ENCODE measurements at regions not wholly inside any gene's neighbourhood (a gene's known extent, or its start where the extent isn't known, plus 50 kb on each side); places are given as distances from the start of the nearest gene placed in this dataset.

DNA sequence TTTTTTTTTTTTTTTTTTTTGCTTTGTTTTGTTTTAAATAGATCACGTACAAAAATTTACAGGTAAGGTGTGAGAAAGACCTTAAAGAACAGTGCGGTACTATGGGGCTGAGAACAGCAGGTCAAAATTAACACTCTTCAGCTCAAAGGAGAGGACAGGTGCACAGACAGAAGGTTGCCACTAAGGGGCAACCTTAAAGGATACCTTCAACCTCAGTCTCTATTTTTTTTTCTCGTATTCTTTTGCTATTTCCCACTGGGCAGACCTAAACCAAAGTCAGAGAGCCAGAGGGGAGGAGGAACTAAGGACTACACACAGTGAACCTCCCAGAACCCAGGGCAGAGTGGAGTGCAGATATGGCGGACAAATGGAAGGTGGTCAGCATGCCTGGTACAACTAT is 1984.3 kb upstream of the IGFBP7 start:
- Histone ChIP-seq H3K27ac (ENCODE audit: low read depth, low read length) (no peak overlapping the region), H3K27me3 (replicated peaks in 1 of 4; ENCODE audit: control insufficient read depth in 3 of 4, extremely low read depth in 1 of 4, insufficient read depth in 3 of 4, low read length in 3 of 4) (no peaks in the 10 kb centered on the region; a peak in 1 of 7 replicates), H3K4me3 (ENCODE audit: extremely low read depth in 1 of 4, insufficient read depth in 2 of 4, low read depth in 3 of 4, low read length in 4 of 4) (no peak overlapping the region), H3K14ac (ENCODE audit: insufficient read length) (no peak overlapping the region), H3K4ac (replicated peaks; ENCODE audit: insufficient read length, low read depth, low read length) (no peak overlapping the region), H4K20me1 (replicated peaks in 1 of 2; ENCODE audit: control insufficient read depth in 1 of 2, insufficient read depth in 2 of 2, low read length in 2 of 2) (no peaks in the 10 kb centered on the region), H3K56ac (replicated peaks; ENCODE audit: insufficient read length, low read depth, low read length) (no peak overlapping the region), H3K23ac (ENCODE audit: insufficient read length) (no peak overlapping the region), H3K9ac (replicated peaks in 1 of 4; ENCODE audit: extremely low read depth in 1 of 4, low read depth in 3 of 4, low read length in 3 of 4) (no peak overlapping the region), H3K4me1 (replicated peaks in 1 of 4; ENCODE audit: control insufficient read depth in 3 of 4, insufficient read depth in 4 of 4, low read length in 3 of 4) (peaks cover 0 to 7% (median 2%) of the 10 kb centered on the region in 4 experiments; a peak in 3 of 7 replicates), H2BK20ac (ENCODE audit: low read length) (no peak overlapping the region), H2AFZ (ENCODE audit: low read length) (no peak overlapping the region; the same call in 1 of the 2 replicates), H3K9me3 (ENCODE audit: insufficient read depth in 2 of 2, low read depth in 1 of 2, low read length in 1 of 2) (no peaks in the 10 kb centered on the region), H3K79me2 (ENCODE audit: control insufficient read depth in 1 of 2, insufficient read depth in 2 of 2, low read length in 2 of 2) (no peaks in the 10 kb centered on the region), H4K8ac (ENCODE audit: extremely low read depth, insufficient read depth, low read length) (no peak overlapping the region), H3K4me2 (ENCODE audit: insufficient read depth in 1 of 2, low read depth in 2 of 2, low read length in 2 of 2) (no peak overlapping the region), H2BK12ac (ENCODE audit: low read depth, low read length) (no peak overlapping the region), H2BK5ac (ENCODE audit: low read depth, low read length) (no peak overlapping the region), H3K36me3 (ENCODE audit: control insufficient read depth in 2 of 4, insufficient read depth in 4 of 4, low read length in 3 of 4) (no peaks in the 10 kb centered on the region), H3K18ac (ENCODE audit: extremely low read depth, low read length) (no peak overlapping the region), H3K79me1 (ENCODE audit: low read depth, low read length) (no peaks in the 10 kb centered on the region), H2BK15ac (ENCODE audit: low read length) (no peak overlapping the region), H2AK5ac (ENCODE audit: low read depth, low read length) (no peak overlapping the region), H2BK120ac (replicated peaks; ENCODE audit: low read depth, low read length) (no peak overlapping the region), H4K91ac (replicated peaks; ENCODE audit: insufficient read length, low read length) (no peak overlapping the region), H3K23me2 (ENCODE audit: low read depth, low read length) (no peaks in the 10 kb centered on the region), H4K5ac (ENCODE audit: insufficient read length, low read depth, low read length) (no peak overlapping the region)
- WGBS, 2 experiments (ENCODE audit: extremely low coverage in 1 of 2, insufficient coverage in 1 of 2, insufficient read length in 1 of 2, insufficient replicate concordance in 2 of 2, low coverage in 1 of 2, low lambda C conversion rate in 2 of 2, missing lambda C conversion rate in 1 of 2), result 97% methylated on average over 4 of the region's 4 CpGs; no CpG with 5 or more reads in 1 of the 2 experiments
- FAIRE-seq (peak; percentile 24), DNase-seq (ENCODE audit: low read depth in 1 of 2, low spot score in 2 of 2) (peak in 1 of 2 experiments; percentile 48)
- ChIA-PET POLR2A (ENCODE audit: partially characterized antibody) (no interaction called here), CTCF (ENCODE audit: partially characterized antibody) (interaction anchor here (0.6 to 1.3 kb wide), 5 partner anchors 13 to 1931 kb away, joined by 3 to 6 read pairs (median 4); no protein-coding TSS in a partner anchor)
- TF ChIP-seq CBX5 (IDR thresholded peaks at IDR 0.05; ENCODE audit: low read depth, low read length) (no peak), JUND (IDR thresholded peaks at IDR 0.05; ENCODE audit: low read length) (no peak), RFX5 (IDR thresholded peaks at IDR 0.05; ENCODE audit: borderline replicate concordance, low read depth, low read length) (no peak), TAF7 (optimal IDR thresholded peaks at IDR 0.05; ENCODE audit: borderline replicate concordance, low read depth, low read length) (no peak), KDM5A (IDR thresholded peaks at IDR 0.05; ENCODE audit: low read length) (no peak), KDM1A (IDR thresholded peaks at IDR 0.05; ENCODE audit: borderline replicate concordance, low read length) (no peak), SIX5 (IDR thresholded peaks at IDR 0.05; ENCODE audit: low read depth, low read length) (no peak), RAD21 (IDR thresholded peaks at IDR 0.05 in 1 of 2, conservative IDR thresholded peaks at IDR 0.05 in 1 of 2; ENCODE audit: low read depth in 2 of 2, low read length in 2 of 2) (peak; percentile 50 to 57; a peak in 3 of 4 replicates), NRF1 (IDR thresholded peaks at IDR 0.05; ENCODE audit: low read depth, low read length) (no peak), POLR2A (IDR thresholded peaks at IDR 0.05; ENCODE audit: control extremely low read depth in 1 of 2, low read depth in 2 of 2, low read length in 2 of 2) (no peak), HDAC6 (IDR thresholded peaks at IDR 0.05; ENCODE audit: low read depth, low read length) (no peak), TCF12 (IDR thresholded peaks at IDR 0.05; ENCODE audit: low read depth, low read length) (no peak)
- TF ChIP-seq, protein P1, sequence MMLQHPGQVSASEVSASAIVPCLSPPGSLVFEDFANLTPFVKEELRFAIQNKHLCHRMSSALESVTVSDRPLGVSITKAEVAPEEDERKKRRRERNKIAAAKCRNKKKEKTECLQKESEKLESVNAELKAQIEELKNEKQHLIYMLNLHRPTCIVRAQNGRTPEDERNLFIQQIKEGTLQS (IDR thresholded peaks at IDR 0.05; ENCODE audit: insufficient read depth, low read depth, low read length), result no peak
